Sigmoid colon (tissue), 4 donors: ENCODE measurements at regions not wholly inside any gene's neighbourhood (a gene's known extent, or its start where the extent isn't known, plus 50 kb on each side); places are given as distances from the start of the nearest gene placed in this dataset.

ENCODE experiments used
- EP300 ChIP-seq, 4 donors: sonication (generic); formaldehyde crosslinking; IDR thresholded peaks; one replicate each; pipeline ENCODE4 v1.6.1; 2017; ENCODE audit warnings: antibody characterized with exemption in 4 of 4
- POLR2A ChIP-seq, 2 donors: fragments of 450-650 bp; IDR thresholded peaks; one replicate each; pipeline ENCODE4 v1.6.1; 2016; ENCODE audit warnings: antibody characterized with exemption in 2 of 2, mild to moderate bottlenecking in 2 of 2, moderate library complexity in 2 of 2
- POLR2AphosphoS5 ChIP-seq, 4 donors: sonication (generic); formaldehyde crosslinking; IDR thresholded peaks; one replicate each; pipeline ENCODE4 v1.6.1; 2017; ENCODE audit warnings: antibody characterized with exemption in 4 of 4
- TF ChIP-seq, protein P1 (sequence below), 4 experiments: fragments of 450-650 bp in 3 of 4; fragments of 200-600 bp in 1 of 4; IDR thresholded peaks; one replicate each; pipeline ENCODE4 v1.5.1; 2016 to 2019; ENCODE audit warnings: antibody characterized with exemption in 4 of 4, mild to moderate bottlenecking in 3 of 4, moderate library complexity in 2 of 4

DNA sequence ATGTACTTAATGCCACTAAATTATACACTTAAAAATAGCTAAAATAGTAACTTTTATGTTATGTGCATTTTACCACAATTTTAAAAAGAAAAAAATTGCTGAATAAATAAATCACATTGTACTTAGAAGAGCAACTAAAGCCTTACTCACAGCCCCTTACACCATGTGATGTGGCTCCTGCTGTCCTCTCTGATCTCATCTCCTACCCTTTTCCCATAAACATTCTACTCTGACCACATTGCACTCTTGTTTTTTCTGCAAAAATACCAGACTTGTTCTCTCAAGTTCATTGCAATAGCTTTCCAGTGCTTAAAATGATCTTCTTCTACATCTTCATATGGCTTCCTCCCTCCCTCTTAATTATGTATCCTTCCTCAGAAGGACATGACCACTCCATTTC is 268.4 kb downstream of the ELAVL2 start:
- TF ChIP-seq POLR2AphosphoS5 (IDR thresholded peaks at IDR 0.05): no peak
- no peak for TF ChIP-seq POLR2A (IDR thresholded peaks at IDR 0.05)
- TF ChIP-seq, protein P1, sequence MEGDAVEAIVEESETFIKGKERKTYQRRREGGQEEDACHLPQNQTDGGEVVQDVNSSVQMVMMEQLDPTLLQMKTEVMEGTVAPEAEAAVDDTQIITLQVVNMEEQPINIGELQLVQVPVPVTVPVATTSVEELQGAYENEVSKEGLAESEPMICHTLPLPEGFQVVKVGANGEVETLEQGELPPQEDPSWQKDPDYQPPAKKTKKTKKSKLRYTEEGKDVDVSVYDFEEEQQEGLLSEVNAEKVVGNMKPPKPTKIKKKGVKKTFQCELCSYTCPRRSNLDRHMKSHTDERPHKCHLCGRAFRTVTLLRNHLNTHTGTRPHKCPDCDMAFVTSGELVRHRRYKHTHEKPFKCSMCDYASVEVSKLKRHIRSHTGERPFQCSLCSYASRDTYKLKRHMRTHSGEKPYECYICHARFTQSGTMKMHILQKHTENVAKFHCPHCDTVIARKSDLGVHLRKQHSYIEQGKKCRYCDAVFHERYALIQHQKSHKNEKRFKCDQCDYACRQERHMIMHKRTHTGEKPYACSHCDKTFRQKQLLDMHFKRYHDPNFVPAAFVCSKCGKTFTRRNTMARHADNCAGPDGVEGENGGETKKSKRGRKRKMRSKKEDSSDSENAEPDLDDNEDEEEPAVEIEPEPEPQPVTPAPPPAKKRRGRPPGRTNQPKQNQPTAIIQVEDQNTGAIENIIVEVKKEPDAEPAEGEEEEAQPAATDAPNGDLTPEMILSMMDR (IDR thresholded peaks at IDR 0.05): no peak
- no peak for TF ChIP-seq EP300 (IDR thresholded peaks at IDR 0.05)
